Panc1 (cell line): ENCODE measurements at regions not wholly inside any gene's neighbourhood (a gene's known extent, or its start where the extent isn't known, plus 50 kb on each side); places are given as distances from the start of the nearest gene placed in this dataset.

ENCODE experiments used
- TF ChIP-seq, protein P1 (sequence below): fragments of 450-650 bp; IDR thresholded peaks from 2 replicates; pipeline ENCODE4 v1.5.1; 2017; ENCODE audit warnings: mild to moderate bottlenecking
- TF ChIP-seq, protein P2 (sequence below), 2 experiments: IDR thresholded peaks; 2 replicates each; pipeline ENCODE4 v1.6.1; 2011 to 2012; ENCODE audit warnings: low read depth in 2 of 2, control low read depth in 1 of 2, low read length in 1 of 2, mild to moderate bottlenecking in 1 of 2, moderate library complexity in 1 of 2; ENCODE audit not compliant: insufficient read depth in 1 of 2

DNA sequence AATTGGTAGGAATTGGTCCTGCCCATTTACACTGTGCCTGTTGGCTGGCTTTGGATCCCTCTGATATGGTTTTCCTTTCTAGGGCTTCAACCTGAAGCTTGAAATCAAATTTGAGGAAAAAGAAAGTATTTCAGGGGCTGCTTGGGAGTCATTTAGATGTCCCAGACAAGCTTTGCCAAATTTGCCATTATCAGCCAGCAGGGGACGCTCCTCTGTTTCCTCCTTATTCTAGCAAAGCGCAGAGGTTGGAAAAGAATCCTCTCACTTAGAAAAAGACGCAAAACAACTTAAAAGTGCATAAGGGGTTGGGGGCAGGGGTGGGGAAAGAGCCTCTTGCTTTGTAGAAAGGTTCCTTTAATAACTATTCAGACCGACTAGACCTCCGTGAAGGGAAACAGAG, 1211.1 kb upstream of the PCDH20 start:
- TF ChIP-seq, protein P1, sequence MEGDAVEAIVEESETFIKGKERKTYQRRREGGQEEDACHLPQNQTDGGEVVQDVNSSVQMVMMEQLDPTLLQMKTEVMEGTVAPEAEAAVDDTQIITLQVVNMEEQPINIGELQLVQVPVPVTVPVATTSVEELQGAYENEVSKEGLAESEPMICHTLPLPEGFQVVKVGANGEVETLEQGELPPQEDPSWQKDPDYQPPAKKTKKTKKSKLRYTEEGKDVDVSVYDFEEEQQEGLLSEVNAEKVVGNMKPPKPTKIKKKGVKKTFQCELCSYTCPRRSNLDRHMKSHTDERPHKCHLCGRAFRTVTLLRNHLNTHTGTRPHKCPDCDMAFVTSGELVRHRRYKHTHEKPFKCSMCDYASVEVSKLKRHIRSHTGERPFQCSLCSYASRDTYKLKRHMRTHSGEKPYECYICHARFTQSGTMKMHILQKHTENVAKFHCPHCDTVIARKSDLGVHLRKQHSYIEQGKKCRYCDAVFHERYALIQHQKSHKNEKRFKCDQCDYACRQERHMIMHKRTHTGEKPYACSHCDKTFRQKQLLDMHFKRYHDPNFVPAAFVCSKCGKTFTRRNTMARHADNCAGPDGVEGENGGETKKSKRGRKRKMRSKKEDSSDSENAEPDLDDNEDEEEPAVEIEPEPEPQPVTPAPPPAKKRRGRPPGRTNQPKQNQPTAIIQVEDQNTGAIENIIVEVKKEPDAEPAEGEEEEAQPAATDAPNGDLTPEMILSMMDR, result peak; percentile 27
- TF ChIP-seq, protein P2, sequence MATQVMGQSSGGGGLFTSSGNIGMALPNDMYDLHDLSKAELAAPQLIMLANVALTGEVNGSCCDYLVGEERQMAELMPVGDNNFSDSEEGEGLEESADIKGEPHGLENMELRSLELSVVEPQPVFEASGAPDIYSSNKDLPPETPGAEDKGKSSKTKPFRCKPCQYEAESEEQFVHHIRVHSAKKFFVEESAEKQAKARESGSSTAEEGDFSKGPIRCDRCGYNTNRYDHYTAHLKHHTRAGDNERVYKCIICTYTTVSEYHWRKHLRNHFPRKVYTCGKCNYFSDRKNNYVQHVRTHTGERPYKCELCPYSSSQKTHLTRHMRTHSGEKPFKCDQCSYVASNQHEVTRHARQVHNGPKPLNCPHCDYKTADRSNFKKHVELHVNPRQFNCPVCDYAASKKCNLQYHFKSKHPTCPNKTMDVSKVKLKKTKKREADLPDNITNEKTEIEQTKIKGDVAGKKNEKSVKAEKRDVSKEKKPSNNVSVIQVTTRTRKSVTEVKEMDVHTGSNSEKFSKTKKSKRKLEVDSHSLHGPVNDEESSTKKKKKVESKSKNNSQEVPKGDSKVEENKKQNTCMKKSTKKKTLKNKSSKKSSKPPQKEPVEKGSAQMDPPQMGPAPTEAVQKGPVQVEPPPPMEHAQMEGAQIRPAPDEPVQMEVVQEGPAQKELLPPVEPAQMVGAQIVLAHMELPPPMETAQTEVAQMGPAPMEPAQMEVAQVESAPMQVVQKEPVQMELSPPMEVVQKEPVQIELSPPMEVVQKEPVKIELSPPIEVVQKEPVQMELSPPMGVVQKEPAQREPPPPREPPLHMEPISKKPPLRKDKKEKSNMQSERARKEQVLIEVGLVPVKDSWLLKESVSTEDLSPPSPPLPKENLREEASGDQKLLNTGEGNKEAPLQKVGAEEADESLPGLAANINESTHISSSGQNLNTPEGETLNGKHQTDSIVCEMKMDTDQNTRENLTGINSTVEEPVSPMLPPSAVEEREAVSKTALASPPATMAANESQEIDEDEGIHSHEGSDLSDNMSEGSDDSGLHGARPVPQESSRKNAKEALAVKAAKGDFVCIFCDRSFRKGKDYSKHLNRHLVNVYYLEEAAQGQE (IDR thresholded peaks at IDR 0.05; ENCODE audit: insufficient read depth in 1 of 2, low read depth in 2 of 2, low read length in 1 of 2), result no peak
